Esophagus squamous epithelium (tissue), 4 donors: ENCODE measurements at regions not wholly inside any gene's neighbourhood (a gene's known extent, or its start where the extent isn't known, plus 50 kb on each side); places are given as distances from the start of the nearest gene placed in this dataset.

Experiments
- CTCF ChIP-seq, 6 experiments: fragments of 450-650 bp in 4 of 6; fragments of 200-600 bp in 2 of 6; sonication (generic) in 2 of 6; IDR thresholded peaks; one replicate each; pipeline ENCODE4 v1.5.1; 2016 to 2019; ENCODE audit warnings: antibody characterized with exemption in 6 of 6, mild to moderate bottlenecking in 4 of 6, moderate library complexity in 4 of 6
- POLR2A ChIP-seq, 4 donors: fragments of 450-650 bp; IDR thresholded peaks; one replicate each; pipeline ENCODE4 v1.6.1; 2017; ENCODE audit warnings: antibody characterized with exemption in 4 of 4, mild to moderate bottlenecking in 4 of 4, moderate library complexity in 3 of 4

- no peak for TF ChIP-seq CTCF (IDR thresholded peaks at IDR 0.05)
- TF ChIP-seq POLR2A (IDR thresholded peaks at IDR 0.05): no peak
These were observed 110.5 kb downstream of the ZNF280B start for GRCh38 chr22:22397875-22398524.
